ENCODE measurements at regions not wholly inside any gene's neighbourhood (a gene's known extent, or its start where the extent isn't known, plus 50 kb on each side); places are given as distances from the start of the nearest gene placed in this dataset.

DNA sequence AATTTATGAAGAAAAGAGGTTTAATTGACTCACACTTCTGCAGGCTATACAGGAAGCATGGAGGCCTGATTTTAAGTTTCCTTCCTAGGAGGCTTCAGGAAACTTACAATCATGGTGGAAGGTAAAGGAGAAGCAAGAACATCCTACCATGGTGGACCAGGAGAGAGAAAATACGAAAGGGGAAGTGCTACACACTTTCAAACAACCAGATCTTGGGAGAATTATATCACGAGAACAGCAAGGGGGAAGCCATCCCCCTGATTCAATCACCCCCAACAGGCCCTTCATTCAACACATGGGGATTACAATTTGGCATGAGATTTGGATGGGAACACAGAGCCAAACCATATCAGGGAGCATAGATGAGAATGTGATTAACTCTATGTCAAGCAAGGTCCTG is 121.0 kb downstream of the MTHFS start:
- Histone ChIP-seq H3K9me3 (replicated peaks; ENCODE audit: control insufficient read depth, insufficient read depth, low read length) (no peaks in the 10 kb centered on the region), H2AFZ (ENCODE audit: low read depth, low read length) (no peak overlapping the region), H3K4me1 (ENCODE audit: control insufficient read depth, extremely low read depth, insufficient read depth, low read length) (no peaks in the 10 kb centered on the region), H3K4me2 (ENCODE audit: insufficient read depth, low read length) (no peak overlapping the region), H3K36me3 (ENCODE audit: control insufficient read depth in 2 of 2, extremely low read depth in 1 of 2, insufficient read depth in 2 of 2, low read length in 2 of 2) (no peaks in the 10 kb centered on the region), H3K4me3 (replicated peaks in 1 of 3; ENCODE audit: insufficient read depth in 1 of 3, low read depth in 1 of 3, low read length in 3 of 3) (no peak overlapping the region), H3K27ac (ENCODE audit: insufficient read depth, low read depth, low read length) (no peak overlapping the region), H4K20me1 (replicated peaks; ENCODE audit: control insufficient read depth, extremely low read depth, insufficient read depth, low read length) (no peaks in the 10 kb centered on the region), H3K9ac (replicated peaks; ENCODE audit: extremely low read depth, insufficient read depth, low read length) (no peak overlapping the region), H3K79me2 (ENCODE audit: control insufficient read depth, insufficient read depth, low read length) (no peaks in the 10 kb centered on the region), H3K9me1 (replicated peaks; ENCODE audit: control insufficient read depth, extremely low read depth, insufficient read depth, low read length) (no peaks in the 10 kb centered on the region), H3K27me3 (ENCODE audit: control insufficient read depth in 2 of 2, insufficient read depth in 2 of 2, low read length in 2 of 2) (no peaks in the 10 kb centered on the region)
- TF ChIP-seq MYC (IDR thresholded peaks at IDR 0.05; ENCODE audit: low read depth, low read length) (no peak), POLR2A (IDR thresholded peaks at IDR 0.05; ENCODE audit: low read depth, low read length) (no peak), FOS (IDR thresholded peaks at IDR 0.05; ENCODE audit: borderline replicate concordance, insufficient read depth, low read length) (no peak), POLR2AphosphoS5 (IDR thresholded peaks at IDR 0.05; ENCODE audit: insufficient read depth, low read depth, low read length) (no peak), GATA2 (IDR thresholded peaks at IDR 0.05; ENCODE audit: insufficient read depth, insufficient read length, low read depth, low read length) (no peak), JUN (IDR thresholded peaks at IDR 0.05; ENCODE audit: borderline replicate concordance, insufficient read depth, insufficient read length, low read depth) (no peak), EZH2 (IDR thresholded peaks at IDR 0.05; ENCODE audit: borderline replicate concordance, low read depth, low read length, severe bottlenecking) (no peak)
- TF ChIP-seq, protein P1, sequence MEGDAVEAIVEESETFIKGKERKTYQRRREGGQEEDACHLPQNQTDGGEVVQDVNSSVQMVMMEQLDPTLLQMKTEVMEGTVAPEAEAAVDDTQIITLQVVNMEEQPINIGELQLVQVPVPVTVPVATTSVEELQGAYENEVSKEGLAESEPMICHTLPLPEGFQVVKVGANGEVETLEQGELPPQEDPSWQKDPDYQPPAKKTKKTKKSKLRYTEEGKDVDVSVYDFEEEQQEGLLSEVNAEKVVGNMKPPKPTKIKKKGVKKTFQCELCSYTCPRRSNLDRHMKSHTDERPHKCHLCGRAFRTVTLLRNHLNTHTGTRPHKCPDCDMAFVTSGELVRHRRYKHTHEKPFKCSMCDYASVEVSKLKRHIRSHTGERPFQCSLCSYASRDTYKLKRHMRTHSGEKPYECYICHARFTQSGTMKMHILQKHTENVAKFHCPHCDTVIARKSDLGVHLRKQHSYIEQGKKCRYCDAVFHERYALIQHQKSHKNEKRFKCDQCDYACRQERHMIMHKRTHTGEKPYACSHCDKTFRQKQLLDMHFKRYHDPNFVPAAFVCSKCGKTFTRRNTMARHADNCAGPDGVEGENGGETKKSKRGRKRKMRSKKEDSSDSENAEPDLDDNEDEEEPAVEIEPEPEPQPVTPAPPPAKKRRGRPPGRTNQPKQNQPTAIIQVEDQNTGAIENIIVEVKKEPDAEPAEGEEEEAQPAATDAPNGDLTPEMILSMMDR (IDR thresholded peaks at IDR 0.05; ENCODE audit: extremely low read depth in 1 of 2, insufficient read depth in 1 of 2, low read depth in 1 of 2, low read length in 2 of 2) = no peak
- TF ChIP-seq, protein P2, sequence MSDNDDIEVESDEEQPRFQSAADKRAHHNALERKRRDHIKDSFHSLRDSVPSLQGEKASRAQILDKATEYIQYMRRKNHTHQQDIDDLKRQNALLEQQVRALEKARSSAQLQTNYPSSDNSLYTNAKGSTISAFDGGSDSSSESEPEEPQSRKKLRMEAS (IDR thresholded peaks at IDR 0.05; ENCODE audit: insufficient read depth, insufficient read length) = no peak
- no peak for FAIRE-seq
- dilution Hi-C loops (cut with MboI; ENCODE audit: extremely low pct_ligation_motif_present, low sequenced_read_pairs) (no loop called here), intact Hi-C loops (cut with micrococcal nuclease) (no loop called here)
- BruUV-seq (replicated peaks) = no TSS peak
- DNase-seq (ENCODE audit: low read depth, low spot score) = no peak
- CTCF ChIA-PET = no interaction called here
- POLR2A ChIA-PET = no interaction called here

Measured in endothelial cell of umbilical vein (primary cell).